CD4-positive, CD25-positive, alpha-beta regulatory T cell (primary cell): ENCODE measurements at regions not wholly inside any gene's neighbourhood (a gene's known extent, or its start where the extent isn't known, plus 50 kb on each side); places are given as distances from the start of the nearest gene placed in this dataset.
"Not testable (repeated sequence)": the region's sequence is repeated elsewhere in the genome, so short reads cannot be mapped to it uniquely, and the experiment has no call there.

Experiments used
- ATAC-seq, 2 donors: fragments of 150-1000 bp; cut with Tn5 transposase; one replicate each; pipeline ENCODE4 v1.10.0; 2021; ENCODE audit warnings: low read depth in 2 of 2, moderate number of reproducible peaks in 2 of 2, moderate library complexity in 1 of 2
- DNase-seq, 3 donors: peaks; one replicate each; pipeline versions ENCODE4 v3.0.0 to v3.0.0-alpha.2; 2012 to 2022; ENCODE audit warnings: mixed read lengths in 1 of 3
- H3K27ac ChIP-seq: one replicate; pipeline ENCODE4 v1.7.0; 2013; ENCODE audit warnings: mild to moderate bottlenecking, low read length; ENCODE audit not compliant: insufficient read depth, poor library complexity, severe bottlenecking
- H3K27me3 ChIP-seq: one replicate; pipeline ENCODE4 v1.7.0; 2013; ENCODE audit warnings: low read length; ENCODE audit not compliant: control insufficient read depth, insufficient read depth
- H3K36me3 ChIP-seq: one replicate; pipeline ENCODE4 v1.7.0; 2013; ENCODE audit warnings: mild to moderate bottlenecking, low read length, moderate library complexity; ENCODE audit not compliant: control insufficient read depth, insufficient read depth
- H3K4me1 ChIP-seq: 2 replicates; pipeline ENCODE4 v1.7.0; 2013; ENCODE audit warnings: mild to moderate bottlenecking, low read length; ENCODE audit not compliant: insufficient read depth, control insufficient read depth, poor library complexity, severe bottlenecking
- H3K4me3 ChIP-seq: one replicate; pipeline ENCODE4 v1.7.0; 2013; ENCODE audit warnings: low read depth, mild to moderate bottlenecking, low read length, moderate library complexity
- H3K9me3 ChIP-seq, 2 experiments: 1 replicate in 1 of 2; 2 replicates in 1 of 2; pipeline ENCODE4 v1.7.0; 2013; ENCODE audit warnings: low read length in 2 of 2, mild to moderate bottlenecking in 1 of 2, moderate library complexity in 1 of 2; ENCODE audit not compliant: control insufficient read depth in 2 of 2
- H3K27ac Mint-ChIP-seq, 3 donors: one replicate each; pipeline ENCODE4 v1.8.0; 2020 to 2022; ENCODE audit warnings: mild to moderate bottlenecking in 3 of 3, mixed read lengths in 3 of 3, moderate library complexity in 2 of 3
- H3K27me3 Mint-ChIP-seq: one replicate; pipeline ENCODE4 v1.8.0; 2022; ENCODE audit warnings: mild to moderate bottlenecking, mixed read lengths
- H3K36me3 Mint-ChIP-seq: one replicate; pipeline ENCODE4 v1.8.0; 2020; ENCODE audit warnings: mixed read lengths
- H3K4me1 Mint-ChIP-seq, 4 donors: one replicate each; pipeline ENCODE4 v1.8.0; 2020 to 2022; ENCODE audit warnings: mixed read lengths in 4 of 4, mild to moderate bottlenecking in 1 of 4
- H3K4me3 Mint-ChIP-seq, 4 donors: one replicate each; pipeline ENCODE4 v1.8.0; 2020 to 2022; ENCODE audit warnings: mild to moderate bottlenecking in 4 of 4, mixed read lengths in 4 of 4, moderate library complexity in 3 of 4
- H3K9me3 Mint-ChIP-seq, 7 donors: one replicate each; pipeline ENCODE4 v1.8.0; 2020 to 2022; ENCODE audit warnings: mixed read lengths in 7 of 7, mild to moderate bottlenecking in 3 of 7, moderate library complexity in 2 of 7

- Histone ChIP-seq H3K27ac (no peak overlapping the region), H3K9me3 (peaks cover 0 to 12% of the 10 kb centered on the region in 2 experiments), H3K4me1 (no peaks in the 10 kb centered on the region), H3K36me3 (no peaks in the 10 kb centered on the region), H3K4me3 (no peak overlapping the region), H3K27me3 (no peaks in the 10 kb centered on the region)
- peaks cover 0 to 23% (median 9%) of the 10 kb centered on the region in 7 donors for H3K9me3 Mint-ChIP-seq
- no peak overlapping the region for H3K4me3 Mint-ChIP-seq
- no peaks in the 10 kb centered on the region for H3K36me3 Mint-ChIP-seq
- H3K4me1 Mint-ChIP-seq, result no peaks in the 10 kb centered on the region
- H3K27ac Mint-ChIP-seq, result no peak overlapping the region
- ATAC-seq, result no peak
- no peak for DNase-seq
- H3K27me3 Mint-ChIP-seq, result no peaks in the 10 kb centered on the region
These were observed 569.2 kb upstream of the PTPRD start for GRCh38 chr9:11182001-11182400.

- Mint-ChIP-seq H3K4me1 (no peaks in the 10 kb centered on the region), H3K36me3 (no peaks in the 10 kb centered on the region), H3K4me3 (no peak overlapping the region), H3K27me3 (no peaks in the 10 kb centered on the region), H3K9me3 (peaks cover 0 to 24% (median 9%) of the 10 kb centered on the region in 7 donors), H3K27ac (no peak overlapping the region)
- H3K4me1 ChIP-seq, result no peaks in the 10 kb centered on the region
- ATAC-seq (no peak), DNase-seq (no peak)
- peaks cover 0 to 12% of the 10 kb centered on the region in 2 experiments for H3K9me3 ChIP-seq
- no peaks in the 10 kb centered on the region for H3K27me3 ChIP-seq
- no peak overlapping the region for H3K4me3 ChIP-seq
- H3K36me3 ChIP-seq, result no peaks in the 10 kb centered on the region
- H3K27ac ChIP-seq, result no peak overlapping the region
These were observed 577.9 kb upstream of the PTPRD start for GRCh38 chr9:11190719-11191118.

GRCh38 chr9:11192993-11193392 is 580.2 kb upstream of the PTPRD start:
- DNase-seq, result no peak
- no peaks in the 10 kb centered on the region for H3K36me3 ChIP-seq
- H3K4me3 ChIP-seq, result no peak overlapping the region
- no peaks in the 10 kb centered on the region for H3K4me1 Mint-ChIP-seq
- H3K36me3 Mint-ChIP-seq, result no peaks in the 10 kb centered on the region
- no peak overlapping the region for H3K4me3 Mint-ChIP-seq
- H3K27ac Mint-ChIP-seq, result no peak overlapping the region
- H3K27me3 ChIP-seq, result no peaks in the 10 kb centered on the region
- no peak for ATAC-seq
- H3K9me3 ChIP-seq, result peaks cover 0 to 2% of the 10 kb centered on the region in 2 experiments
- no peak overlapping the region for H3K27ac ChIP-seq
- no peaks in the 10 kb centered on the region for H3K27me3 Mint-ChIP-seq
- H3K4me1 ChIP-seq, result no peaks in the 10 kb centered on the region
- peaks cover 0 to 18% (median 9%) of the 10 kb centered on the region in 7 donors for H3K9me3 Mint-ChIP-seq

GRCh38 chr9:11194246-11194645 is 581.4 kb upstream of the PTPRD start:
- Mint-ChIP-seq H3K9me3 (peaks cover 0 to 16% (median 9%) of the 10 kb centered on the region in 7 donors), H3K36me3 (no peaks in the 10 kb centered on the region), H3K4me3 (no peak overlapping the region), H3K4me1 (no peaks in the 10 kb centered on the region), H3K27ac (no peak overlapping the region), H3K27me3 (no peaks in the 10 kb centered on the region)
- H3K4me1 ChIP-seq, result no peaks in the 10 kb centered on the region
- no peaks in the 10 kb centered on the region for H3K27me3 ChIP-seq
- H3K27ac ChIP-seq, result no peak overlapping the region
- no peak for DNase-seq
- H3K36me3 ChIP-seq, result no peaks in the 10 kb centered on the region
- peaks cover 0 to 2% of the 10 kb centered on the region in 2 experiments for H3K9me3 ChIP-seq
- no peak for ATAC-seq
- no peak overlapping the region for H3K4me3 ChIP-seq

- H3K27ac ChIP-seq, H3K4me3 Mint-ChIP-seq, DNase-seq, H3K4me3 ChIP-seq, H3K9me3 ChIP-seq, H3K4me1 Mint-ChIP-seq, ATAC-seq, H3K27ac Mint-ChIP-seq, H3K36me3 Mint-ChIP-seq, H3K4me1 ChIP-seq, H3K27me3 ChIP-seq, H3K36me3 ChIP-seq, H3K27me3 Mint-ChIP-seq: not testable (repeated sequence)
- peaks cover 0 to 16% (median 4%) of the 10 kb centered on the region in 7 donors for H3K9me3 Mint-ChIP-seq
These were observed 584.1 kb upstream of the PTPRD start for GRCh38 chr9:11196840-11197365.

GRCh38 chr9:11199335-11199734 is 586.5 kb upstream of the PTPRD start:
- ATAC-seq (no peak), DNase-seq (no peak)
- Mint-ChIP-seq H3K27ac (no peak overlapping the region), H3K36me3 (no peaks in the 10 kb centered on the region), H3K27me3 (no peaks in the 10 kb centered on the region), H3K4me3 (no peak overlapping the region), H3K9me3 (peaks cover 2 to 22% (median 9%) of the 10 kb centered on the region in 7 donors), H3K4me1 (no peaks in the 10 kb centered on the region)
- no peaks in the 10 kb centered on the region for H3K36me3 ChIP-seq
- H3K27me3 ChIP-seq, result no peaks in the 10 kb centered on the region
- no peak overlapping the region for H3K4me3 ChIP-seq
- no peak overlapping the region for H3K27ac ChIP-seq
- H3K4me1 ChIP-seq, result no peaks in the 10 kb centered on the region
- peaks cover 2 to 9% of the 10 kb centered on the region in 2 experiments for H3K9me3 ChIP-seq

GRCh38 chr9:11204521-11204920 is 591.7 kb upstream of the PTPRD start:
- ATAC-seq, result no peak
- no peaks in the 10 kb centered on the region for H3K4me1 Mint-ChIP-seq
- peaks cover 3 to 9% of the 10 kb centered on the region in 2 experiments for H3K9me3 ChIP-seq
- no peaks in the 10 kb centered on the region for H3K27me3 ChIP-seq
- H3K27ac Mint-ChIP-seq, result no peak overlapping the region
- H3K36me3 ChIP-seq, result no peaks in the 10 kb centered on the region
- H3K36me3 Mint-ChIP-seq, result no peaks in the 10 kb centered on the region
- no peak overlapping the region for H3K27ac ChIP-seq
- no peak for DNase-seq
- H3K4me3 Mint-ChIP-seq, result no peak overlapping the region
- H3K4me3 ChIP-seq, result no peak overlapping the region
- H3K27me3 Mint-ChIP-seq, result no peaks in the 10 kb centered on the region
- H3K4me1 ChIP-seq, result no peaks in the 10 kb centered on the region
- H3K9me3 Mint-ChIP-seq, result peaks cover 4 to 32% (median 7%) of the 10 kb centered on the region in 7 donors

- Histone ChIP-seq H3K36me3 (no peaks in the 10 kb centered on the region), H3K27me3 (no peaks in the 10 kb centered on the region), H3K9me3 (peaks cover 3 to 9% of the 10 kb centered on the region in 2 experiments), H3K4me1 (no peaks in the 10 kb centered on the region), H3K4me3 (no peak overlapping the region), H3K27ac (no peak overlapping the region)
- no peaks in the 10 kb centered on the region for H3K4me1 Mint-ChIP-seq
- no peaks in the 10 kb centered on the region for H3K27me3 Mint-ChIP-seq
- H3K36me3 Mint-ChIP-seq, result no peaks in the 10 kb centered on the region
- H3K27ac Mint-ChIP-seq, result no peak overlapping the region
- ATAC-seq, result no peak
- H3K4me3 Mint-ChIP-seq, result no peak overlapping the region
- DNase-seq, result no peak
- H3K9me3 Mint-ChIP-seq, result peaks cover 5 to 33% (median 7%) of the 10 kb centered on the region in 7 donors
These were observed 594.1 kb upstream of the PTPRD start for GRCh38 chr9:11206925-11207324.
